ENCODE measurements at regions not wholly inside any gene's neighbourhood (a gene's known extent, or its start where the extent isn't known, plus 50 kb on each side); places are given as distances from the start of the nearest gene placed in this dataset.

DNA sequence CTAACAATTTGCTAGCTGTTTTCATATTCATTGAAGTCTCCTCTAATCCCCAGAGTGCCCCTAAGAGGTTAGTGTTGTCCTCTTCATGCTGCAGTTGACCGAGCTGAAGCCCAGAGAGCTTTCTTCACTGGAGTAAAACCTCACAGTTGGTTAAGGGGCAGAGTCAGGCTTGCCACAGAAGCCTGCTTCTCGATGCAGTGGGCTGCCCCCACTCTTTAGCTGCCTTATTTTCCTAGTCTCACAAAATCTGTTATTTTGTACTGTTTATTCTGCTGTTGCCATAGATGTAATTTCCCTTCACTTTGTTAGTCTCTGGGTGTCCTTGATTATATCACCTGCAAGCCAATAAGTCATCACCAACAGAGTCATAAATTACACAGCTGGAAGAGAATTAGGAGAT, 56.3 kb upstream of the ZPBP start:
- Mint-ChIP-seq H3K27me3 (ENCODE audit: insufficient read depth) (no peaks in the 10 kb centered on the region), H3K4me3 (no peak overlapping the region), H3K36me3 (ENCODE audit: low read depth) (no peaks in the 10 kb centered on the region), H3K27ac (no peak overlapping the region), H3K4me1 (ENCODE audit: low read depth) (no peaks in the 10 kb centered on the region), H3K9me3 (no peaks in the 10 kb centered on the region)
- TF ChIP-seq, protein P1, sequence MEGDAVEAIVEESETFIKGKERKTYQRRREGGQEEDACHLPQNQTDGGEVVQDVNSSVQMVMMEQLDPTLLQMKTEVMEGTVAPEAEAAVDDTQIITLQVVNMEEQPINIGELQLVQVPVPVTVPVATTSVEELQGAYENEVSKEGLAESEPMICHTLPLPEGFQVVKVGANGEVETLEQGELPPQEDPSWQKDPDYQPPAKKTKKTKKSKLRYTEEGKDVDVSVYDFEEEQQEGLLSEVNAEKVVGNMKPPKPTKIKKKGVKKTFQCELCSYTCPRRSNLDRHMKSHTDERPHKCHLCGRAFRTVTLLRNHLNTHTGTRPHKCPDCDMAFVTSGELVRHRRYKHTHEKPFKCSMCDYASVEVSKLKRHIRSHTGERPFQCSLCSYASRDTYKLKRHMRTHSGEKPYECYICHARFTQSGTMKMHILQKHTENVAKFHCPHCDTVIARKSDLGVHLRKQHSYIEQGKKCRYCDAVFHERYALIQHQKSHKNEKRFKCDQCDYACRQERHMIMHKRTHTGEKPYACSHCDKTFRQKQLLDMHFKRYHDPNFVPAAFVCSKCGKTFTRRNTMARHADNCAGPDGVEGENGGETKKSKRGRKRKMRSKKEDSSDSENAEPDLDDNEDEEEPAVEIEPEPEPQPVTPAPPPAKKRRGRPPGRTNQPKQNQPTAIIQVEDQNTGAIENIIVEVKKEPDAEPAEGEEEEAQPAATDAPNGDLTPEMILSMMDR (IDR thresholded peaks at IDR 0.05) = no peak
- DNase-seq = no peak

DNA sequence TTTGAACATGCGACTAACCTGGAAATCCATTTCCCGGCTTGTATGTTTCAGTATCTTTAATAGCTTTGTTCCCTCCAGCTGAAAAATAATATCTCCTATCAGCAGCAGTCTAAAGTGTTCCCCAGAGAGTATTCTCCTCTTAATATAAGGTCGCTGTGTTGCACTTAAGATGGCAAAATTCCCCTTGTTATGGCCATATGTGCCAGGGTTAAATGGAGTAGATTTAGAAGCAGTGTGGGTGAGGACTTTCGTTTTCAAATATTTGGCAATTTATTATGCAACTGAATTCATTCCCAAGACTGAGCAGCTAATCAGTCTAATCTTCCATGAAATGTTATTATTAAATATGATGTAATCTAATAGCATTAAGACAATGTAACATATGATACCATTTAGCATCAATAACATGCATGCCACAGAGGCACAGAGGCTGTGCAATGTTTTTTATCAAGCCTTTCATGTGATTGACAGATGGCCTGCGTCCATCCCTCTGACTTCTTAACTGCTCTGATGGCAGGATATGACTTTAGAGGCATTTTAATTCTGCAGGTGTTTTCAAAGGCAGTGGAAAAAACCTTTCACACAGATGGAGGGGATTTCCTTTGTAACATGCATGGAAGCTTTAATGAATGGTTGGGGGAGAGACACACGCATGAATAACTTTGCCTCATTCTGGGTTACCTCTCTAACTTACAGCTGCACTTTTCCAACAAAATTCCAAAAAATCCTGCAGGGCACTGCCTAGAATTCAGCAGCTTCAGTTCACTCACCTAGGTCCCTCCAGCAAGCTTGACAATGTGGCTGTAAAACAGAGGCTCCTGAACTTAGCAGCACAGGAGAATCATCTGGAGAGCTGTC, 55.1 kb upstream of the ZPBP start:
- TF ChIP-seq, protein P1 (IDR thresholded peaks at IDR 0.05) = no peak
- DNase-seq = no peak
- no peak overlapping the region for H3K27ac Mint-ChIP-seq
- H3K27me3 Mint-ChIP-seq (ENCODE audit: insufficient read depth) = no peaks in the 10 kb centered on the region
- H3K4me1 Mint-ChIP-seq (ENCODE audit: low read depth) = no peaks in the 10 kb centered on the region
- H3K9me3 Mint-ChIP-seq = no peaks in the 10 kb centered on the region
- no peak overlapping the region for H3K4me3 Mint-ChIP-seq
- H3K36me3 Mint-ChIP-seq (ENCODE audit: low read depth) = no peaks in the 10 kb centered on the region

DNA sequence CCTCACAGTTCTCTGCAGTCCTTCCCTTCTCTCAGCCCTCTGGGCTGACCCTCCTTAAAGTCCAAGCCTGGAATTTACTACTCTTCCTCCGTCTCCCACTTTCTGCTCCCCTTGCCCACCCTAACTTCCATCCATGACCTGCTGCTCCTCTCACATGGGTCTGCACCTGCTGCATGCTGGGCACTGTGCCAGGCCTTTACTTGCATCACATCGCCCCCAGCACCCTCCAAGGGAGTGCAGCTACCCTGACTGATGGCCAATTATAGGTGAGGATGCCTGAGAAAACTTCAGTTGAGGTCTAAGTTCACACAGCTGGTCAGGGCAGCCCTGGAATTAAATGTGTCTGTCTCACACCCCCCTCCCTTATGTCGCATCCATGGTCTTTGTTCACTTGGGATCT, 53.6 kb upstream of the ZPBP start:
- no peaks in the 10 kb centered on the region for H3K4me1 Mint-ChIP-seq (ENCODE audit: low read depth)
- H3K27ac Mint-ChIP-seq = no peak overlapping the region
- H3K27me3 Mint-ChIP-seq (ENCODE audit: insufficient read depth) = no peaks in the 10 kb centered on the region
- no peak for DNase-seq
- no peaks in the 10 kb centered on the region for H3K9me3 Mint-ChIP-seq
- H3K4me3 Mint-ChIP-seq = no peak overlapping the region
- TF ChIP-seq, protein P1 (IDR thresholded peaks at IDR 0.05) = no peak
- no peaks in the 10 kb centered on the region for H3K36me3 Mint-ChIP-seq (ENCODE audit: low read depth)

DNA sequence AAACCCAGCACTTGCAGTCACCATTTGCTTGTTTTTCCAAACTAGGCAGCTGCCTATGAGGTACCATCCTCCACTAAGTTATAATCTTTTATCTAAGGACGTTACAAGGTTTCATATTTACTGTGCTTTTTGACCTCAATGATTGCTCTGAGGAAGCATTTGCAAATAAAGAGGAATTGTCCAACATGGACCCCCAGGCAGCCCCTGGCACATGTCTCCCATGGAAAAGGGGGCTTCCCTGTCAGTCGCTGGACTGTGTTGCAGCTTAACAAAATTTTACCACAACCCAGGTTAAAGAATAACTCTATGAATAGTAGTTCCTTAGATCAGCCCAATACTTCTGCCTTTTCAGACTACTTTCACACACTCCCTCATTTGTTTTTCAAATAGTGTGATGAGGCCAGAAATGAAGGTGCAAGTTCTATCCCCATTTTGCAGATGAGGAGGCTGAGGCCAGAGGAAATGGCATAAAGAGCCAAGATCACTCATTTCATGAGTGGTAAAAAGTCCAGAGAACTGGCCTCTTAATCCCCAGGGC, 52.8 kb upstream of the ZPBP start:
- Mint-ChIP-seq H3K9me3 (no peaks in the 10 kb centered on the region), H3K27me3 (ENCODE audit: insufficient read depth) (no peaks in the 10 kb centered on the region), H3K4me1 (ENCODE audit: low read depth) (no peaks in the 10 kb centered on the region), H3K4me3 (no peak overlapping the region), H3K27ac (no peak overlapping the region), H3K36me3 (ENCODE audit: low read depth) (no peaks in the 10 kb centered on the region)
- TF ChIP-seq, protein P1 (IDR thresholded peaks at IDR 0.05) = no peak
- no peak for DNase-seq

DNA sequence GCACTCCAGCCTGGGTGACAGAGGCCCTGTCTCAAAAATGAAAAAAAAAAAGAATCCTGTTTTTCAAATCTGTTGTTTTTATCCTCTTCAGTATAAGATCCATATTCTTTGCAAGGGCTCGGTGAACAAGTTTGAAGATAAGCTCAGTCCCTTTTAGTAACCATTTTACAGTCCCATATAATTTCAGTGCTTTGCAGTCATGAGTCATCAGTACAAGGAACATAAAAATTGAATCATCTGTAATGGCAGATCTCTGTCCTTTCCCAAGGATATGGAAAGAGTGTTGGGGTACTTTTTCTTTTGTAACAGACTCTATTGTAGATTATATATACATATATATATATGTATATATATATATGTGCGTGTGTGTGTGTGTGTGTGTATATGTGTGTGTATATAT, 52.2 kb upstream of the ZPBP start:
- no peaks in the 10 kb centered on the region for H3K4me1 Mint-ChIP-seq (ENCODE audit: low read depth)
- TF ChIP-seq, protein P1 (IDR thresholded peaks at IDR 0.05) = no peak
- no peaks in the 10 kb centered on the region for H3K27me3 Mint-ChIP-seq (ENCODE audit: insufficient read depth)
- H3K4me3 Mint-ChIP-seq = no peak overlapping the region
- DNase-seq = no peak
- no peaks in the 10 kb centered on the region for H3K9me3 Mint-ChIP-seq
- no peak overlapping the region for H3K27ac Mint-ChIP-seq
- no peaks in the 10 kb centered on the region for H3K36me3 Mint-ChIP-seq (ENCODE audit: low read depth)

Measured in HFFc6 (cell line).